Endodermal cell (in vitro differentiated cells): ENCODE measurements at regions not wholly inside any gene's neighbourhood (a gene's known extent, or its start where the extent isn't known, plus 50 kb on each side); places are given as distances from the start of the nearest gene placed in this dataset.

Experiments
- DNase-seq: peaks from one replicate; pipeline ENCODE4 v3.0.0-alpha.2; 2017
- H3K27ac ChIP-seq: 2 replicates; pipeline ENCODE4 v1.5.1; 2013; ENCODE audit warnings: mild to moderate bottlenecking, low read depth, low read length, moderate library complexity
- H3K27me3 ChIP-seq: 2 replicates; pipeline ENCODE4 v1.6.1; 2013; ENCODE audit warnings: mild to moderate bottlenecking, low read length, moderate library complexity; ENCODE audit not compliant: insufficient read depth, control insufficient read depth, poor library complexity, severe bottlenecking
- H3K36me3 ChIP-seq: 2 replicates; pipeline ENCODE4 v1.7.0; 2013; ENCODE audit warnings: mild to moderate bottlenecking, low read length, moderate library complexity; ENCODE audit not compliant: control insufficient read depth, insufficient read depth
- H3K4me1 ChIP-seq: one replicate; pipeline ENCODE4 v1.7.0; 2013; ENCODE audit warnings: low read length; ENCODE audit not compliant: control insufficient read depth, insufficient read depth
- H3K4me3 ChIP-seq: 2 replicates; pipeline ENCODE4 v1.5.1; 2013; ENCODE audit warnings: mild to moderate bottlenecking, low read length, moderate library complexity
- H3K9ac ChIP-seq: 2 replicates; pipeline ENCODE4 v1.6.1; 2013; ENCODE audit warnings: mild to moderate bottlenecking, low read length, moderate library complexity; ENCODE audit not compliant: poor library complexity, severe bottlenecking; ENCODE audit errors: extremely low read depth
- H3K9me3 ChIP-seq: 2 replicates; pipeline ENCODE4 v1.6.1; 2013; ENCODE audit warnings: mild to moderate bottlenecking, low read length, moderate library complexity; ENCODE audit not compliant: control insufficient read depth
- H3K27ac Mint-ChIP-seq: 2 replicates; pipeline ENCODE4 v1.8.0; 2020; ENCODE audit warnings: mixed read lengths
- H3K27me3 Mint-ChIP-seq: 2 replicates; pipeline ENCODE4 v1.8.0; 2021; ENCODE audit warnings: mild to moderate bottlenecking, mixed read lengths; ENCODE audit not compliant: insufficient read depth
- H3K36me3 Mint-ChIP-seq: 2 replicates; pipeline ENCODE4 v1.8.0; 2020; ENCODE audit warnings: low read depth, mixed read lengths
- H3K4me1 Mint-ChIP-seq: 2 replicates; pipeline ENCODE4 v1.8.0; 2020; ENCODE audit warnings: mixed read lengths
- H3K4me3 Mint-ChIP-seq: 2 replicates; pipeline ENCODE4 v1.8.0; 2020; ENCODE audit warnings: mild to moderate bottlenecking, moderate library complexity, mixed read lengths
- H3K9me3 Mint-ChIP-seq: 2 replicates; pipeline ENCODE4 v1.8.0; 2020; ENCODE audit warnings: mild to moderate bottlenecking, mixed read lengths
- CTCF ChIP-seq: fragments of 200-600 bp; sonication (generic); conservative IDR thresholded peaks from 2 replicates; pipeline ENCODE4 v1.5.0; 2021; ENCODE audit warnings: antibody characterized with exemption, mild to moderate bottlenecking
- WGBS, 2 experiments: methylation state at CpG; one replicate each; pipeline versions ENCODE4 v1.1.5 to v1.1.7; 2013; ENCODE audit warnings: missing lambda C conversion rate in 2 of 2, mixed read lengths in 1 of 2; ENCODE audit not compliant: insufficient coverage in 1 of 2, insufficient read length in 1 of 2; 5-methylcytosine and 5-hydroxymethylcytosine counted together

GRCh38 chr10:44552726-44553125 lies 167.8 kb upstream of the CXCL12 start:
- H3K36me3 ChIP-seq, result no peaks in the 10 kb centered on the region
- H3K4me1 ChIP-seq, result no peaks in the 10 kb centered on the region
- H3K9me3 ChIP-seq, result no peaks in the 10 kb centered on the region
- H3K4me1 Mint-ChIP-seq, result no peaks in the 10 kb centered on the region
- no peak for TF ChIP-seq CTCF
- no peak overlapping the region for H3K4me3 ChIP-seq
- DNase-seq, result no peak
- H3K36me3 Mint-ChIP-seq, result no peaks in the 10 kb centered on the region
- peaks cover 2% of the 10 kb centered on the region for H3K27me3 Mint-ChIP-seq
- H3K9me3 Mint-ChIP-seq, result peaks cover 15% of the 10 kb centered on the region
- H3K9ac ChIP-seq, result no peak overlapping the region
- no peak overlapping the region for H3K27ac Mint-ChIP-seq
- H3K27me3 ChIP-seq, result no peaks in the 10 kb centered on the region
- no peak overlapping the region for H3K4me3 Mint-ChIP-seq
- 90% methylated on average over 8 of the region's 8 CpGs; no CpG with 5 or more reads in 1 of the 2 experiments for whole genome bisulfite sequencing, 2 experiments
- no peak overlapping the region for H3K27ac ChIP-seq

GRCh38 chr10:44557596-44558191 lies 172.8 kb upstream of the CXCL12 start:
- no peak overlapping the region for H3K27ac Mint-ChIP-seq
- Histone ChIP-seq H3K9ac (no peak overlapping the region), H3K9me3 (no peaks in the 10 kb centered on the region), H3K4me1 (no peaks in the 10 kb centered on the region), H3K36me3 (no peaks in the 10 kb centered on the region), H3K27me3 (no peaks in the 10 kb centered on the region), H3K4me3 (no peak overlapping the region), H3K27ac (no peak overlapping the region)
- no peaks in the 10 kb centered on the region for H3K4me1 Mint-ChIP-seq
- H3K27me3 Mint-ChIP-seq, result no peaks in the 10 kb centered on the region
- no peaks in the 10 kb centered on the region for H3K9me3 Mint-ChIP-seq
- no peaks in the 10 kb centered on the region for H3K36me3 Mint-ChIP-seq
- no peak for TF ChIP-seq CTCF
- no peak for DNase-seq
- H3K4me3 Mint-ChIP-seq, result no peak overlapping the region
- WGBS, 2 experiments, result 86 to 100% methylated on average over 2 to 7 of the region's 7 CpGs

GRCh38 chr10:44558521-44558920 lies 173.6 kb upstream of the CXCL12 start:
- H3K36me3 Mint-ChIP-seq, result no peaks in the 10 kb centered on the region

More at GRCh38 chr10:44558521-44558920, 173.6 kb upstream of the CXCL12 start:
- Mint-ChIP-seq H3K4me3 (no peak overlapping the region), H3K4me1 (no peaks in the 10 kb centered on the region), H3K9me3 (no peaks in the 10 kb centered on the region), H3K27ac (no peak overlapping the region), H3K27me3 (no peaks in the 10 kb centered on the region)
- Histone ChIP-seq H3K9me3 (no peaks in the 10 kb centered on the region), H3K27me3 (no peaks in the 10 kb centered on the region), H3K4me1 (no peaks in the 10 kb centered on the region), H3K9ac (no peak overlapping the region), H3K36me3 (no peaks in the 10 kb centered on the region), H3K4me3 (no peak overlapping the region), H3K27ac (no peak overlapping the region)
- no peak for TF ChIP-seq CTCF
- no peak for DNase-seq
